ENCODE measurements at regions not wholly inside any gene's neighbourhood (a gene's known extent, or its start where the extent isn't known, plus 50 kb on each side); places are given as distances from the start of the nearest gene placed in this dataset.

- ChIA-PET POLR2A (no interaction called here), CTCF (no interaction called here), RAD21 (ENCODE audit: low non-redundant PET in 1 of 2, low total read pairs in 2 of 2, uncharacterized antibody in 2 of 2, unreplicated experiment in 2 of 2) (no interaction called here)
- Histone ChIP-seq H3K4me2 (ENCODE audit: low read length) (peak overlapping the region; percentile 88), H3K9ac (ENCODE audit: low read length) (peak overlapping the region; percentile 80), H3K9me3 (ENCODE audit: control insufficient read depth in 1 of 2, insufficient read depth in 1 of 2, low read depth in 1 of 2, low read length in 2 of 2) (no peaks in the 10 kb centered on the region), H3K27ac (ENCODE audit: low read depth, low read length) (peak overlapping the region; percentile 80; the same call in 1 of the 2 replicates), H2AFZ (ENCODE audit: low read depth, low read length, poor library complexity, severe bottlenecking) (no peak overlapping the region), H3K4me1 (ENCODE audit: control insufficient read depth in 1 of 2, insufficient read depth in 2 of 2, low read length in 2 of 2) (peaks cover 6 to 16% of the 10 kb centered on the region in 2 experiments), H4K20me1 (ENCODE audit: insufficient read depth) (no peaks in the 10 kb centered on the region), H3K36me3 (ENCODE audit: control insufficient read depth in 1 of 2, insufficient read depth in 2 of 2, low read length in 2 of 2) (no peaks in the 10 kb centered on the region), H3K4me3 (replicated peaks in 1 of 2; ENCODE audit: low read depth in 1 of 2, low read length in 2 of 2) (peak overlapping the region; percentile 61 to 76), H3K79me2 (ENCODE audit: insufficient read depth, low read length) (no peaks in the 10 kb centered on the region), H3K27me3 (ENCODE audit: insufficient read depth, low read length) (no peaks in the 10 kb centered on the region), H3K9me2 (ENCODE audit: insufficient read depth) (no peaks in the 10 kb centered on the region)
- TSS peak; percentile 47 for BruUV-seq (replicated peaks)
- intact Hi-C loops (cut with micrococcal nuclease) = no loop called here
- TF ChIP-seq SP1 (IDR thresholded peaks at IDR 0.05; ENCODE audit: low read depth) (no peak), ZFX (IDR thresholded peaks at IDR 0.05) (no peak), ZBTB33 (IDR thresholded peaks at IDR 0.05; ENCODE audit: extremely low read depth, insufficient replicate concordance, low read length) (no peak), CTCF (IDR thresholded peaks at IDR 0.05 in 2 of 3, conservative IDR thresholded peaks at IDR 0.05 in 1 of 3; ENCODE audit: borderline replicate concordance in 1 of 3, insufficient read depth in 1 of 3, low read depth in 2 of 3, low read length in 2 of 3) (no peak), EGR1 (IDR thresholded peaks at IDR 0.05; ENCODE audit: low read depth) (no peak), TCF7L2 (IDR thresholded peaks at IDR 0.05; ENCODE audit: borderline replicate concordance, extremely low read depth, insufficient read depth, insufficient read length) (no peak), CEBPB (IDR thresholded peaks at IDR 0.05; ENCODE audit: low read depth) (no peak), POLR2A (IDR thresholded peaks at IDR 0.05; ENCODE audit: borderline replicate concordance, extremely low read depth, insufficient read depth, insufficient read length) (no peak), EZH2 (IDR thresholded peaks at IDR 0.05) (no peak), RAD21 (IDR thresholded peaks at IDR 0.05; ENCODE audit: low read depth) (no peak), SIN3A (IDR thresholded peaks at IDR 0.05; ENCODE audit: low read depth) (no peak), CBX3 (IDR thresholded peaks at IDR 0.05; ENCODE audit: low read depth) (no peak)
- DNase-seq (ENCODE audit: low read depth, low spot score) = no peak
- no peak for ATAC-seq
Measured at GRCh38 chr6:29886701-29887100, 55.6 kb upstream of the HLA-A start.
